IMR-90 (cell line): ENCODE measurements at regions not wholly inside any gene's neighbourhood (a gene's known extent, or its start where the extent isn't known, plus 50 kb on each side); places are given as distances from the start of the nearest gene placed in this dataset.

Experiments
- ATAC-seq: fragments of 200-7000 bp; cut with Tn5 transposase; 2 replicates; pipeline ENCODE4 v1.9.1; 2020; ENCODE audit warnings: low read depth, mild to moderate bottlenecking, moderate library complexity
- BruUV-seq: library from RNA; stranded (reverse); fragments of 400-500 nt; replicated peaks from 2 replicates; lab custom pipeline; 2021; lab: Mats Ljungman, UMichigan
- CTCF ChIA-PET: fragments of 300-600 bp; formaldehyde crosslinking; extraction: SDS; loops from one replicate; lab custom pipeline; 2021; ENCODE audit warnings: antibody characterized with exemption; lab: Yijun Ruan, JAX
- POLR2A ChIA-PET: fragments of 300-600 bp; sonication (Branson Sonifier 250); formaldehyde crosslinking; loops from one replicate; lab custom pipeline; 2022; ENCODE audit warnings: antibody characterized with exemption; ENCODE audit not compliant: unreplicated experiment; lab: Charles Lee
- DNase-seq: peaks from one replicate; pipeline ENCODE4 v3.0.0; 2013
- H2AFZ ChIP-seq: replicated peaks from 2 replicates; pipeline ENCODE3; 2013; ENCODE audit warnings: low read length, mild to moderate bottlenecking; ENCODE audit not compliant: poor library complexity
- H2AK5ac ChIP-seq: 2 replicates; pipeline ENCODE4 v1.6.1; 2013; ENCODE audit warnings: low read depth, low read length, inconsistent platforms
- H2AK9ac ChIP-seq: replicated peaks from 2 replicates; pipeline ENCODE3; 2013; ENCODE audit warnings: mild to moderate bottlenecking, low read depth, low read length, moderate library complexity; ENCODE audit not compliant: poor library complexity
- H2BK120ac ChIP-seq: 2 replicates; pipeline ENCODE4 v1.6.1; 2013; ENCODE audit warnings: low read depth, low read length, inconsistent platforms
- H2BK15ac ChIP-seq: 3 replicates; pipeline ENCODE4 v1.6.1; 2013; ENCODE audit warnings: low read depth, low read length, inconsistent platforms
- H2BK20ac ChIP-seq: 2 replicates; pipeline ENCODE4 v1.6.1; 2013; ENCODE audit warnings: low read depth, mild to moderate bottlenecking, inconsistent platforms, low read length, moderate library complexity
- H2BK5ac ChIP-seq: 2 replicates; pipeline ENCODE4 v1.6.1; 2013; ENCODE audit warnings: mild to moderate bottlenecking, low read depth, low read length, inconsistent platforms; ENCODE audit not compliant: poor library complexity, severe bottlenecking
- H3K14ac ChIP-seq: replicated peaks from 2 replicates; pipeline ENCODE4 v1.6.1; 2013; ENCODE audit warnings: low read depth, low read length, inconsistent platforms
- H3K18ac ChIP-seq: 2 replicates; pipeline ENCODE4 v1.6.1; 2013; ENCODE audit warnings: low read depth, low read length, control low read depth
- H3K23ac ChIP-seq: 2 replicates; pipeline ENCODE4 v1.6.1; 2013; ENCODE audit warnings: low read depth, low read length, inconsistent platforms
- H3K27ac ChIP-seq: 2 replicates; pipeline ENCODE4 v1.5.1; 2013; ENCODE audit warnings: mild to moderate bottlenecking, control low read depth, low read length; ENCODE audit not compliant: insufficient read depth
- H3K27me3 ChIP-seq: 2 replicates; pipeline ENCODE4 v1.6.1; 2013; ENCODE audit warnings: low read length; ENCODE audit not compliant: control insufficient read depth, insufficient read depth
- H3K36me3 ChIP-seq: 2 replicates; pipeline ENCODE4 v1.6.1; 2013; ENCODE audit warnings: low read length, mixed read lengths; ENCODE audit not compliant: control insufficient read depth, insufficient read depth
- H3K4ac ChIP-seq: 2 replicates; pipeline ENCODE4 v1.6.1; 2013; ENCODE audit warnings: low read depth, low read length, inconsistent platforms
- H3K4me1 ChIP-seq: 2 replicates; pipeline ENCODE4 v1.6.1; 2013; ENCODE audit warnings: low read length, mixed read lengths; ENCODE audit not compliant: control insufficient read depth, insufficient read depth
- H3K4me2 ChIP-seq: 2 replicates; pipeline ENCODE4 v1.6.1; 2013; ENCODE audit warnings: low read depth, mild to moderate bottlenecking, control low read depth, low read length, moderate library complexity
- H3K4me3 ChIP-seq: 2 replicates; pipeline ENCODE4 v1.5.1; 2013; ENCODE audit warnings: low read depth, mild to moderate bottlenecking, control low read depth, low read length, moderate library complexity; ENCODE audit not compliant: insufficient read depth
- H3K56ac ChIP-seq: 2 replicates; pipeline ENCODE4 v1.6.1; 2013; ENCODE audit warnings: low read length, inconsistent platforms; ENCODE audit not compliant: insufficient read depth; ENCODE audit errors: extremely low read depth
- H3K79me1 ChIP-seq, 2 experiments: 2 replicates each; pipeline ENCODE4 v1.6.1; 2013; ENCODE audit warnings: low read length in 2 of 2, inconsistent platforms in 1 of 2, low read depth in 1 of 2
- H3K9ac ChIP-seq: 2 replicates; pipeline ENCODE4 v1.6.1; 2013; ENCODE audit warnings: low read depth, low read length, control low read depth
- H3K9me1 ChIP-seq: 2 replicates; pipeline ENCODE4 v1.6.1; 2013; ENCODE audit warnings: low read length, inconsistent platforms; ENCODE audit not compliant: insufficient read depth
- H3K9me3 ChIP-seq: 2 replicates; pipeline ENCODE4 v1.6.1; 2013; ENCODE audit warnings: low read length; ENCODE audit not compliant: control insufficient read depth, insufficient read depth
- H4K20me1 ChIP-seq: 2 replicates; pipeline ENCODE4 v1.6.1; 2013; ENCODE audit warnings: low read length, inconsistent platforms; ENCODE audit not compliant: insufficient read depth
- H4K5ac ChIP-seq: 2 replicates; pipeline ENCODE4 v1.6.1; 2013; ENCODE audit warnings: mild to moderate bottlenecking, low read depth, low read length, control low read depth
- H4K8ac ChIP-seq, 2 experiments: 2 replicates each; pipeline ENCODE4 v1.6.1; 2013; ENCODE audit warnings: low read depth in 2 of 2, low read length in 2 of 2, control low read depth in 1 of 2, inconsistent platforms in 1 of 2
- H4K91ac ChIP-seq: 2 replicates; pipeline ENCODE4 v1.6.1; 2013; ENCODE audit warnings: low read depth, low read length, inconsistent platforms; ENCODE audit not compliant: insufficient read depth
- CHD1 ChIP-seq: IDR thresholded peaks from 2 replicates; pipeline ENCODE4 v1.6.1; 2012; ENCODE audit warnings: low read depth, low read length, improper control_type of control experiment
- FOS ChIP-seq: fragments of 150-350 bp; IDR thresholded peaks from 2 replicates; pipeline ENCODE4 v1.6.1; 2016; ENCODE audit warnings: low read depth, low read length
- NFE2L2 ChIP-seq: fragments of 150-350 bp; IDR thresholded peaks from 2 replicates; pipeline ENCODE4 v1.6.1; 2016; ENCODE audit warnings: low read depth, mild to moderate bottlenecking, low read length
- RCOR1 ChIP-seq: IDR thresholded peaks from 2 replicates; pipeline ENCODE4 v1.6.1; 2012; ENCODE audit warnings: mild to moderate bottlenecking, low read length, improper control_type of control experiment; ENCODE audit not compliant: insufficient replicate concordance
- SMC3 ChIP-seq: fragments of 150-350 bp; IDR thresholded peaks from 2 replicates; pipeline ENCODE4 v1.6.1; 2016; ENCODE audit warnings: low read depth, mild to moderate bottlenecking, antibody characterized with exemption, low read length, moderate library complexity
- WGBS, 2 experiments: methylation state at CpG; one replicate each; pipeline versions ENCODE4 v1.1.5 to v1.1.7; 2013; ENCODE audit warnings: missing lambda C conversion rate in 2 of 2; ENCODE audit not compliant: insufficient read length in 1 of 2; ENCODE audit errors: extremely low coverage in 2 of 2; 5-methylcytosine and 5-hydroxymethylcytosine counted together
- dilution Hi-C: fragments of 300-500 bp; cut with HindIII; formaldehyde crosslinking; loops from one replicate; pipeline ENCODE4 v1.14.3; 2018; ENCODE audit warnings: low sequenced_read_pairs; ENCODE audit not compliant: unreplicated experiment
- in situ Hi-C: fragments of 300-500 bp; cut with MboI; formaldehyde crosslinking; loops from 3 replicates; pipeline ENCODE4 v1.14.3; 2019; ENCODE audit warnings: low sequenced_read_pairs, inconsistent platforms, mixed read lengths
- intact Hi-C: fragments of 100-400 bp; cut with micrococcal nuclease; formaldehyde crosslinking; loops from 2 replicates; pipeline ENCODE4 v1.10.0; 2022

DNA sequence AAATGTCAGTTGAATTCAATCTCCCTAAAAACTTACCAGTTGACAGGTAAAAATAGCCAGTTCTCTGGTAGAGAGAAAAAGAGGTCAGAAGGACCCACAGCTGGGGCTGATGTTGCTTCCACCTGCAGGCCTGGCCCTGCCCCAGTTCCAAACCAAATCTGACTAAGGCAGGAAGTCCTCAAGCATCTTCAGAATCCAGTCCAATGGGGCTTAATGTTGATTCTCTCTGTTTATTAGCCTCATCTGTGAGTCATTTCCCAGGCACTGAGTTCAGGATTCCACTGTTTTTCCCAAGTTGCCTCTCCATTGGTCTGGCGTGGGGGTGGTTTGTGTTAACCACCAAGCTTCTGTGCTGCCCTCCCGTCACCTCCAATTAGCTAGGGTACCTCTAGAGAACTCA, 601.8 kb downstream of the INSC start:
- Histone ChIP-seq H3K56ac (peak overlapping the region; percentile 68; the same call in 1 of the 2 replicates), H3K4me1 (peaks cover 12% of the 10 kb centered on the region), H2AK5ac (peak overlapping the region; percentile 72), H2BK15ac (peak overlapping the region; percentile 88; the same call in 1 of the 3 replicates), H2BK5ac (peak overlapping the region; percentile 44), H3K9me3 (no peaks in the 10 kb centered on the region), H4K5ac (no peak overlapping the region; the same call in 1 of the 2 replicates), H3K36me3 (no peaks in the 10 kb centered on the region), H4K91ac (peak overlapping the region; percentile 79), H3K9ac (no peak overlapping the region), H2BK20ac (peak overlapping the region; percentile 81), H3K4me2 (no peak overlapping the region), H3K27ac (no peak overlapping the region), H2AFZ (no peak overlapping the region), H3K27me3 (no peaks in the 10 kb centered on the region; the same call in 1 of the 2 replicates), H4K8ac (peak overlapping the region in 1 of 2 experiments; percentile 72; a peak in 1 of 4 replicates), H3K9me1 (peaks cover 3% of the 10 kb centered on the region; the same call in 1 of the 2 replicates), H3K4ac (peak overlapping the region; percentile 84), H2BK120ac (peak overlapping the region; percentile 88), H3K23ac (0 out of 2 replicates have a peak overlapping the region, but pooled peaks have one; percentile 18), H3K18ac (no peak overlapping the region), H3K14ac (peak overlapping the region; percentile 8; the same call in 1 of the 2 replicates), H4K20me1 (no peaks in the 10 kb centered on the region), H2AK9ac (no peak overlapping the region), H3K4me3 (no peak overlapping the region), H3K79me1 (no peaks in the 10 kb centered on the region)
- POLR2A ChIA-PET, result interaction anchor here (0.6 to 1.2 kb wide), 4 partner anchors 9 to 177 kb away, joined by 3 to 4 read pairs (median 3); no protein-coding TSS in a partner anchor
- ATAC-seq (peak; percentile 79), DNase-seq (peak; percentile 89)
- in situ Hi-C loops (no loop called here), dilution Hi-C loops (no loop called here), intact Hi-C loops (no loop called here)
- TF ChIP-seq NFE2L2, result no peak
- no peak for TF ChIP-seq SMC3
- TF ChIP-seq RCOR1, result peak; percentile 63
- peak; percentile 35; the same call in 1 of the 2 replicates for TF ChIP-seq FOS
- TF ChIP-seq CHD1, result no peak
- no CpG with 5 or more reads among the region's 2 CpGs for WGBS, 2 experiments
- CTCF ChIA-PET, result interaction anchor here (0.7 to 1.2 kb wide), 3 partner anchors 52 to 246 kb away, joined by 3 read pairs; no protein-coding TSS in a partner anchor
- no TSS peak for BruUV-seq
